Omental fat pad (tissue), 3 donors: ENCODE measurements at regions not wholly inside any gene's neighbourhood (a gene's known extent, or its start where the extent isn't known, plus 50 kb on each side); places are given as distances from the start of the nearest gene placed in this dataset.

Source experiments
- ATAC-seq: fragments of 150-250 bp; one replicate; pipeline ENCODE4 v1.9.1; 2016; ENCODE audit warnings: mild to moderate bottlenecking, moderate library complexity; ENCODE audit not compliant: low FRiP score
- DNase-seq: peaks from one replicate; pipeline ENCODE4 v3.0.0-alpha.2; 2019; ENCODE audit warnings: low spot score
- TF ChIP-seq, protein P1 (sequence below), 3 donors: fragments of 450-650 bp; IDR thresholded peaks; one replicate each; pipeline ENCODE4 v1.5.1; 2016 to 2017; ENCODE audit warnings: antibody characterized with exemption in 3 of 3, mild to moderate bottlenecking in 3 of 3, moderate library complexity in 2 of 3

DNA sequence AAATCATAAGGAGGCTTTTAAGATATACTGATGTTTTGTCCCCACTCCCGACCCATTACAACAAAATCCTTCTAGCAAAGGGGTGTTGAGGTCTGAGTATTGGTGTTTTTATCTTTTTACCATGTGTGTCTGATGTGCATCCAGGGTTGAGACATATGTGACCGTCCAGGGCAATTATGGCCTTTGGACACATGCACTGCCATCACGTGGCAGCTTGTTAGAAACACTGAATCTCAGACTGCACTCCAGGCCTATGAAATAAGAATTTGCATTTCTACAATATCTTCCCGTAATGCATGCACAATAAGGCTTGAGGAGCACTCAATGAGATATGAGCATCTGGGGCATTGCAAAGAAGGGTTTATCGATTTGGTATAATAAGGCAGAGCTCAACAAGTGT lies 235.1 kb upstream of the ZNF804A start:
- DNase-seq (no peak), ATAC-seq (no peak)
- TF ChIP-seq, protein P1, sequence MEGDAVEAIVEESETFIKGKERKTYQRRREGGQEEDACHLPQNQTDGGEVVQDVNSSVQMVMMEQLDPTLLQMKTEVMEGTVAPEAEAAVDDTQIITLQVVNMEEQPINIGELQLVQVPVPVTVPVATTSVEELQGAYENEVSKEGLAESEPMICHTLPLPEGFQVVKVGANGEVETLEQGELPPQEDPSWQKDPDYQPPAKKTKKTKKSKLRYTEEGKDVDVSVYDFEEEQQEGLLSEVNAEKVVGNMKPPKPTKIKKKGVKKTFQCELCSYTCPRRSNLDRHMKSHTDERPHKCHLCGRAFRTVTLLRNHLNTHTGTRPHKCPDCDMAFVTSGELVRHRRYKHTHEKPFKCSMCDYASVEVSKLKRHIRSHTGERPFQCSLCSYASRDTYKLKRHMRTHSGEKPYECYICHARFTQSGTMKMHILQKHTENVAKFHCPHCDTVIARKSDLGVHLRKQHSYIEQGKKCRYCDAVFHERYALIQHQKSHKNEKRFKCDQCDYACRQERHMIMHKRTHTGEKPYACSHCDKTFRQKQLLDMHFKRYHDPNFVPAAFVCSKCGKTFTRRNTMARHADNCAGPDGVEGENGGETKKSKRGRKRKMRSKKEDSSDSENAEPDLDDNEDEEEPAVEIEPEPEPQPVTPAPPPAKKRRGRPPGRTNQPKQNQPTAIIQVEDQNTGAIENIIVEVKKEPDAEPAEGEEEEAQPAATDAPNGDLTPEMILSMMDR (IDR thresholded peaks at IDR 0.05): no peak

DNA sequence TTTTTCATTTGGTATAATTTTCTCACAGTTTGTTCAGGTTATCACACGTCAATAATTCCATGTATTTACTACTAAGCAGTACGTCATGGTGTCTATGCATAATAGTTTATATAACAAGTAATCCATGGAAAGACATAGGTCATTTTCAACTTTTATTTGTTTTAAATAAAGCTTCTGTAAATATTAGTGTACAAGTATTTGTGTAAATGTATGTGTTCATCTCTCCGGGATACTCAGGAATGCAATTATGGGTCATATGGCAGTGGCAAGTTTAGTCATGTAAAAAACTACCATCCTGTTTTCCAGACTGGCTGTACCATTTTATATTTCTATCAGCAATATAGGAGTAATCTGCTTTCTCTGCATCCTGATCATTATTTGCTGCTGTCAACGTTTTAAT lies 231.1 kb upstream of the ZNF804A start:
- no peak for ATAC-seq
- DNase-seq: no peak
- TF ChIP-seq, protein P1 (IDR thresholded peaks at IDR 0.05): no peak

DNA sequence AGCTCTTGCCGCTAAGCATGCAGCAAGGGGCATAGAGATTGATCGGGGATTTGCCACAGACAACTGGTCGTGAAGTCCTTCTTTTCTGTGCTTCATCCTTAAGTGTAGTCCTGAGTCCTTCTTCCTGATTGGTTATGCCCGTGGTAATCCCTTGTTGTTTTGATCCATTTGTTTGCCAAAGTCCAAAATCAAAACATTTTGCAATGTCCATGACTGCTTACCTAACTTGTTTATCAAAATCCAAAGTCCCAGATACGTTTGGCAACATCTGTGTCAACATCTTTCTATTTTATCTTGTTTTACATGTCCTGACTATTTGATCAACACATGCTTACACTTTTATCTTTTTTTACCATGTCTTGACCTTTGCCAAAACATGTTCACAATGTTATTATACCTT lies 229.0 kb upstream of the ZNF804A start:
- ATAC-seq (no peak), DNase-seq (no peak)
- TF ChIP-seq, protein P1 (IDR thresholded peaks at IDR 0.05): no peak

DNA sequence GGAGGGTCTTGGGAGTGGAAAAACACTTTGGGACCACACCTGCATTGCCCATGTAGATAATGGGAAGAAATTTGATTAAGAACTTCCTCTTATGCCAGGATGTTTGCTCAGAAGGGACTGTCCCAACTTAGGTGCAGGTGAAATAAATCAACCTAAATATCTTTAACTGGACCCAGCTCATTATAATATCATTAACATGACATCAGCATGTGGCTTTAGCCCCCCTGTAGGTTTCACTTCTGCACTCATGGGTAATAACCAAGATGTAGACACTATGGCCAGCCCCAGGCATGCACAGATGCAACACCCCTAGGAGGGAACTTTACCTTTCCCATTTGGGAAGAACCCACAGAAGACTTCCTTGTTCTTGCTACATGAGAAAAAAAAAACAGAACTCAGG lies 227.4 kb upstream of the ZNF804A start:
- TF ChIP-seq, protein P1 (IDR thresholded peaks at IDR 0.05): no peak
- no peak for ATAC-seq
- no peak for DNase-seq

DNA sequence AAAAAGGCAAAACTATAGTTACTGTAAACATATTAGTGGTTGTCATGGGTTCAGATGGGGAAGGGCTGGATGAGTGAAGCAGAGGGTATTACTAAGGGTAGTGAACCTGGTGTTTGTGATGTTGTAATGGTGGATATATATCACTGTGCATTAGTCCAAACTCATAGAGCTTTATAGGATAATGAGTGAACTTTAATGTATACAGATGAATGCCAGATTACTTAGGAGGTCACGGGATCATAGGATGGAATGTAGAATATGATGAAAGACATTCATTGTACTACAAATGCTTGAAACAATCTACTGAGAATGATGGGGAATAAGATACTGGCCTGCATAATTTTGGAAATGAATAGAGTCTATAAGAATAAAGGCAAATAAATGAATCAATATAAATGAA lies 226.7 kb upstream of the ZNF804A start:
- ATAC-seq: no peak
- no peak for DNase-seq
- TF ChIP-seq, protein P1 (IDR thresholded peaks at IDR 0.05): no peak

DNA sequence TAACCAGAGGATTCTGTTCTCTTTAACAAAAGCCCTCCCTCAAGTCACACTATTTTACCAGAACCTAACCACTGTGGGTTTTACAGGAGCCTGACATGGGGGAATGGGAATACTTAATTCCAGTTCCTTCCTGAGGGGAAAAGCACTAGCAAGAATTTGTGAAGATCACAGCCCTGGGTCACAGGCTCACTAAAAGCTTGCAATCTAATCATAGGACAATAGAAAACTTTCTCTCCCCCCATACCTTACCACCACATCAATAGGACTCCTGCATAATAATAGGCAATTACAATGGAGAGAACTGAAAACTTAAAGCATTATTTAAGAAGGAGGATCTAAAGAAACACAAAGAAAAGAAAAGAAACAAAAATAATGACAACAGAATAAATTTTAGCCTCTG lies 225.8 kb upstream of the ZNF804A start:
- DNase-seq (no peak), ATAC-seq (no peak)
- TF ChIP-seq, protein P1 (IDR thresholded peaks at IDR 0.05): no peak

DNA sequence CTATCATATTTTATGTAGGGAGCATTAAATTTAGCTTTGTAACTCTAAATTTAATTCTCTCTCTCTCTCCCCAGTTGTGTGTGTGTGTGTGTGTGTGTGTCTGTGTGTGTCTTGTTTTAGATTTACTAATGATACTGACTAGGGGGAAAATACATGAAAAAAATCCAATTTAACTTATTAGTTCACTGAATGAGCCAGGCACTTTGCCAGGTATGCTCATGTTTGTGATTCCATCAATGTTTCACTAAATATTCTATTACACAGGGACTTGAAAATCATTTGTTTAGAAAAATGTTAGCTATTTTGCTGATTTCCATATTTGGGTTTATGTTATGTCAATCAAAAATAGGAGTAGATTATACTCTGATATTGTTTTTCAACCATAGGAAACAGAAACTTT lies 203.7 kb upstream of the ZNF804A start:
- DNase-seq: no peak
- no peak for ATAC-seq
- TF ChIP-seq, protein P1 (IDR thresholded peaks at IDR 0.05): no peak
